ENCODE measurements at regions not wholly inside any gene's neighbourhood (a gene's known extent, or its start where the extent isn't known, plus 50 kb on each side); places are given as distances from the start of the nearest gene placed in this dataset.

DNA sequence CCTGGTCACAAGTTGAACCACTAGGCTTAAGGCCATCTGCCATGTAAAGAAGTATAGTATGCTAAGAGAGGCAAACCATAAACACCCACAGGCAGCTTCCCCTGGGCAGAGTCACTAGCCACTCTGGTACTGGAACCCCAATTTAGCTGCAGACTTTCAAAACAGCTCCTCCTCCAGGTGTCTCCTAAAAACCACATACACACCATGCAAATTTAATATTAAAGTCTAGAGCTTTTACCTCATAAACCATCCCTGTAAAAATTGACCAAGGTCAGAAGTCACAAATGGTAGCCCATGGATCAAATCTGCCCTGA lies 99.1 kb upstream of the STT3B start:
- TF ChIP-seq EZH2phosphoT487 (IDR thresholded peaks at IDR 0.05; ENCODE audit: insufficient read depth, low read depth) (no peak), EZH2 (IDR thresholded peaks at IDR 0.05; ENCODE audit: insufficient read depth, poor library complexity, severe bottlenecking) (no peak)

Measured in GM23248 (cell line).